ENCODE measurements at regions not wholly inside any gene's neighbourhood (a gene's known extent, or its start where the extent isn't known, plus 50 kb on each side); places are given as distances from the start of the nearest gene placed in this dataset.

DNA sequence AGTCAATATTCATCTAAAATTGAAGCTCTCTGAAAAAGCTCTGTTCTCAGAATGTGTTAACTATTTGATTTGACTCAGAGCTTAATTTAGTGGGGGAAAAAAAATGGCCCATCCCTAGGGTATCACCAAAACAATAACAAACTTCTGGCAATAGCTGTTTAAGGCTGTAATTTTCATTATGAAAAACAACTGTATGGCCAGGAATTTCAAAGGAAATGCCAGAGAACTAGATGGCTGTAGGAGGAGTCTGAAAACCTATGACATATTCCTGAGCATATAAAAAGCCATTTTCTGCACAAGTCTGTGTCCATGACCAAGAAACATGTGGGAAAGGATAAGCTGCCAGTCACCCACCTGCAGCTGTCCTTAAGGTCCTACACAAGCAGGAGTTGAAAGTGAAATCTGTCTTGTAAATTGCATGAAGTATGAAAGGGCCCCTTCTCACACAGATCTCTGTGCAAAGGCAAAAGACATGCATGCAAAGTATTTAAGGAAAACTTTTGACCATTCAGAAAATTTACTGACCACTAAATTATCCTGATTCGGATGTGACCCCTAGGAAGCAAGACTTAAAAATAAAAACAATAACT, 299.1 kb downstream of the BTG1 start:
- TF ChIP-seq EZH2phosphoT487 (conservative IDR thresholded peaks at IDR 0.05; ENCODE audit: low read length): no peak
- TF ChIP-seq, protein P1, sequence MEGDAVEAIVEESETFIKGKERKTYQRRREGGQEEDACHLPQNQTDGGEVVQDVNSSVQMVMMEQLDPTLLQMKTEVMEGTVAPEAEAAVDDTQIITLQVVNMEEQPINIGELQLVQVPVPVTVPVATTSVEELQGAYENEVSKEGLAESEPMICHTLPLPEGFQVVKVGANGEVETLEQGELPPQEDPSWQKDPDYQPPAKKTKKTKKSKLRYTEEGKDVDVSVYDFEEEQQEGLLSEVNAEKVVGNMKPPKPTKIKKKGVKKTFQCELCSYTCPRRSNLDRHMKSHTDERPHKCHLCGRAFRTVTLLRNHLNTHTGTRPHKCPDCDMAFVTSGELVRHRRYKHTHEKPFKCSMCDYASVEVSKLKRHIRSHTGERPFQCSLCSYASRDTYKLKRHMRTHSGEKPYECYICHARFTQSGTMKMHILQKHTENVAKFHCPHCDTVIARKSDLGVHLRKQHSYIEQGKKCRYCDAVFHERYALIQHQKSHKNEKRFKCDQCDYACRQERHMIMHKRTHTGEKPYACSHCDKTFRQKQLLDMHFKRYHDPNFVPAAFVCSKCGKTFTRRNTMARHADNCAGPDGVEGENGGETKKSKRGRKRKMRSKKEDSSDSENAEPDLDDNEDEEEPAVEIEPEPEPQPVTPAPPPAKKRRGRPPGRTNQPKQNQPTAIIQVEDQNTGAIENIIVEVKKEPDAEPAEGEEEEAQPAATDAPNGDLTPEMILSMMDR (IDR thresholded peaks at IDR 0.05; ENCODE audit: insufficient read depth, low read length, poor library complexity, severe bottlenecking): no peak

Measured in SU-DHL-6 (cell line).